Mesenchymal stem cell (in vitro differentiated cells and primary cell): ENCODE measurements at regions not wholly inside any gene's neighbourhood (a gene's known extent, or its start where the extent isn't known, plus 50 kb on each side); places are given as distances from the start of the nearest gene placed in this dataset.
A peak's percentile ranks its signal among the peaks of the same experiment; 100 is the strongest.
"Not testable (repeated sequence)": the region's sequence is repeated elsewhere in the genome, so short reads cannot be mapped to it uniquely, and the experiment has no call there.

ENCODE experiments used
- DNase-seq: peaks from one replicate; pipeline ENCODE4 v3.0.0-alpha.2; 2013
- H2AFZ ChIP-seq: one replicate; pipeline ENCODE4 v1.6.1; 2013; ENCODE audit warnings: low read depth, mild to moderate bottlenecking, control low read depth, inconsistent platforms, low read length, moderate library complexity
- H2AK5ac ChIP-seq: 2 replicates; pipeline ENCODE4 v1.6.1; 2013; ENCODE audit warnings: low read length, moderate library complexity, mild to moderate bottlenecking, inconsistent platforms; ENCODE audit not compliant: severe bottlenecking
- H2BK120ac ChIP-seq: one replicate; pipeline ENCODE4 v1.6.1; 2013; ENCODE audit warnings: low read depth, mild to moderate bottlenecking, inconsistent platforms, low read length, moderate library complexity
- H2BK12ac ChIP-seq, 2 experiments: one replicate each; pipeline ENCODE4 v1.6.1; 2013; ENCODE audit warnings: inconsistent platforms in 2 of 2, low read length in 2 of 2, mild to moderate bottlenecking in 2 of 2, moderate library complexity in 2 of 2, control low read depth in 1 of 2
- H2BK15ac ChIP-seq: one replicate; pipeline ENCODE4 v1.6.1; 2013; ENCODE audit warnings: mild to moderate bottlenecking, low read depth, inconsistent platforms; ENCODE audit not compliant: poor library complexity, severe bottlenecking
- H2BK5ac ChIP-seq: 2 replicates; pipeline ENCODE4 v1.6.1; 2013; ENCODE audit warnings: low read depth, mild to moderate bottlenecking, low read length, control low read depth, inconsistent platforms; ENCODE audit not compliant: poor library complexity, severe bottlenecking
- H3K14ac ChIP-seq, 2 experiments: one replicate each; pipeline ENCODE4 v1.6.1; 2013; ENCODE audit warnings: inconsistent platforms in 2 of 2, low read length in 2 of 2, control low read depth in 1 of 2, mild to moderate bottlenecking in 1 of 2, moderate library complexity in 1 of 2
- H3K18ac ChIP-seq, 2 experiments: one replicate each; pipeline ENCODE4 v1.6.1; 2013; ENCODE audit warnings: inconsistent platforms in 2 of 2, low read length in 2 of 2, control low read depth in 1 of 2, low read depth in 1 of 2, mild to moderate bottlenecking in 1 of 2
- H3K23ac ChIP-seq, 2 experiments: one replicate each; pipeline ENCODE4 v1.6.1; 2013; ENCODE audit warnings: inconsistent platforms in 2 of 2, low read length in 2 of 2, mild to moderate bottlenecking in 2 of 2, moderate library complexity in 2 of 2, control low read depth in 1 of 2
- H3K27ac ChIP-seq: 2 replicates; pipeline ENCODE4 v1.5.1; 2013; ENCODE audit warnings: mild to moderate bottlenecking, moderate library complexity, low read length, control low read depth, inconsistent platforms; ENCODE audit not compliant: poor library complexity, severe bottlenecking
- H3K27me3 ChIP-seq, 2 experiments: 2 replicates each; pipeline versions ENCODE4 v1.6.1 to v1.7.0; 2013; ENCODE audit warnings: low read length in 2 of 2, mild to moderate bottlenecking in 2 of 2, moderate library complexity in 2 of 2, control low read depth in 1 of 2, inconsistent platforms in 1 of 2; ENCODE audit not compliant: control insufficient read depth in 1 of 2, insufficient read depth in 1 of 2
- H3K36me3 ChIP-seq, 2 experiments: 2 replicates each; pipeline versions ENCODE4 v1.6.1 to v1.7.0; 2013; ENCODE audit warnings: low read length in 2 of 2, control low read depth in 1 of 2, inconsistent platforms in 1 of 2, low read depth in 1 of 2, mild to moderate bottlenecking in 1 of 2; ENCODE audit not compliant: insufficient read depth in 2 of 2, control insufficient read depth in 1 of 2
- H3K4ac ChIP-seq, 2 experiments: one replicate each; pipeline ENCODE4 v1.6.1; 2013; ENCODE audit warnings: inconsistent platforms in 2 of 2, low read length in 2 of 2, mild to moderate bottlenecking in 2 of 2, moderate library complexity in 2 of 2, control low read depth in 1 of 2, low read depth in 1 of 2
- H3K4me1 ChIP-seq: 2 replicates; pipeline ENCODE4 v1.6.1; 2013; ENCODE audit warnings: low read depth, low read length, control low read depth; ENCODE audit not compliant: control insufficient read depth, insufficient read depth
- H3K4me2 ChIP-seq: 2 replicates; pipeline ENCODE4 v1.6.1; 2013; ENCODE audit warnings: low read length, mild to moderate bottlenecking, inconsistent platforms; ENCODE audit not compliant: poor library complexity, severe bottlenecking
- H3K4me3 ChIP-seq, 2 experiments: 2 replicates each; pipeline versions ENCODE4 v1.5.1 to v1.7.0; 2013; ENCODE audit warnings: low read length in 2 of 2, mild to moderate bottlenecking in 2 of 2, control low read depth in 1 of 2, low read depth in 1 of 2; ENCODE audit not compliant: insufficient read depth in 1 of 2
- H3K79me1 ChIP-seq: replicated peaks from 2 replicates; pipeline ENCODE4 v1.6.1; 2013; ENCODE audit warnings: mild to moderate bottlenecking, control low read depth, low read length, inconsistent platforms; ENCODE audit not compliant: poor library complexity, severe bottlenecking
- H3K9ac ChIP-seq: 2 replicates; pipeline ENCODE4 v1.7.0; 2013; ENCODE audit warnings: mild to moderate bottlenecking, low read length, moderate library complexity
- H3K9me3 ChIP-seq: 2 replicates; pipeline ENCODE4 v1.7.0; 2013; ENCODE audit warnings: mild to moderate bottlenecking, low read length; ENCODE audit not compliant: control insufficient read depth
- H4K8ac ChIP-seq: one replicate; pipeline ENCODE4 v1.6.1; 2013; ENCODE audit warnings: inconsistent platforms, mild to moderate bottlenecking, low read length, moderate library complexity
- H4K91ac ChIP-seq: one replicate; pipeline ENCODE4 v1.6.1; 2013; ENCODE audit warnings: mild to moderate bottlenecking, low read length, inconsistent platforms
- WGBS: methylation state at CpG from one replicate; pipeline ENCODE4 v1.1.7; 2013; ENCODE audit warnings: mixed read lengths; 5-methylcytosine and 5-hydroxymethylcytosine counted together

DNA sequence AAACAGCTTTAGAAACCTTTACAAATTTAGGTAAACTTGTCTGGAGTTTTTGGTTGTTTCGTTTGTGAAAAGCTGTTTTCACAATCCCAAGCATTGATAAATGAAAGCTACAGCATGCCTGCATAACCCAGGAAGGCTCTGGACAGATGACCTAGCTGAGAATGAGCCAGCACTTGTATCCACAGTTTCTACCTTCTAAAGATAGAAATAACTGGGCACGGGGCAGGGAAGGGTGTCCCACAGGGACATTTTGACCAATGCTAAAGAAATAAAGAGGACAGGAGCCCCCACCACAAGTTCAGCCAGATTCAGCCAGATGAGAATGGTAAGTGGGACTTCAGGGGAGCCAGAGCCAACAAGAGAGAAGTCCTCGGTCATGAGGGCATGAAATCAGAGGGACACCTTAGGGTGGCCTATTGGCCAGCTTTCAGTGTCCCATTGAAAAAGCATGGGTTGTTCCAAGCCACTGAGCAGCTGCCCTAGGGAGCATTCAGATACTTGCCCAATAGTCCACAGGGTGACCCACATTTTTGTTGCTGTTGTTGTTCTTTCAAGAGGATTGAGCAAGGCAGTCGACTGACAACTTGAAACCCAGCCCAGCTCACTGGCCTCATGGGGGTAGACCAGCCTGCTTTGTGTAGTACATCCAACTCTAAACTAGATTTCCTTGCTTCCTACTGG, 140.3 kb upstream of the NUDT4 start:
- Histone ChIP-seq H2AK5ac (no peak overlapping the region), H3K14ac (no peak overlapping the region), H2BK12ac (no peak overlapping the region), H3K18ac (no peak overlapping the region), H2BK120ac (no peak overlapping the region), H2BK5ac (no peak overlapping the region), H4K91ac (no peak overlapping the region), H2AFZ (no peak overlapping the region), H3K36me3 (no peaks in the 10 kb centered on the region), H3K27ac (no peak overlapping the region), H3K4me1 (no peaks in the 10 kb centered on the region), H3K23ac (no peak overlapping the region), H4K8ac (no peak overlapping the region), H3K4ac (no peak overlapping the region), H3K4me3 (no peak overlapping the region), H2BK15ac (no peak overlapping the region), H3K79me1 (no peaks in the 10 kb centered on the region), H3K27me3 (no peaks in the 10 kb centered on the region), H3K9me3 (no peaks in the 10 kb centered on the region), H3K4me2 (no peak overlapping the region), H3K9ac (no peak overlapping the region)
- no peak for DNase-seq
- 90% methylated on average over 4 of the region's 4 CpGs for WGBS

DNA sequence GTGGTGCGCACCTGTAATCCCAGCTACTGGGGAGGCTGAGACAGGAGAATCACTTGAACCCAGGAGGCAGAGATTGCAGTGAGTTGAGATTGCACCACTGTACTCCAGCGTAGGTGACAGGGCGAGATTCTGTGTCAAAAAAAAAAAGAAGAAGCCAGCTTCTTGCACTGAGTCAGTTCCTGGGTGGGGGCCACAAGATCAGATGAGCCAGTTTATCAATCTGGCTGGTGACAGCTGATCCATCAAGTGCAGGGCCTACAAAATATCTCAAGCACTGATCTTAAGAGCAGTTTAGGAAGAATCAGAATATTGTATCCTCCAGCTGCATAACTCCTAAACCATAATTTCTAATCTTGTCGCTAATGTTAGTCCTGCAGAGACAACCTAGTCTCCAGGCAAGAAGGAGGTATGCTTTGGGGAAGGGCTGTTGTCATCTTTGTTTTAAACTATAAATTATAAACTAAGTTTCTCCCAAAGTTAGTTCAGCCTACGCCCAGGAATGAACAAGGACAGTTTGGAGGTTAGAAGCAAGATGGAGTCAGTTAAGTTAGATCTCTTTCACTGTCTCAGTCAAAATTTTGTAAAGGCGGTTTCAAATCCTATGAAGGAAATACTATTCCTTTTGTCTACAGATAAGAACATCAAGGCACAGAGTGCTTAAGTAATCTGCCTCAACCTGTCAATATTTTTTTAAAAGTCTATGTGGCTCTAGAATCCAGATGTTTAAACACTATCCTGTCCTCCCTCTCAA, 139.0 kb upstream of the NUDT4 start:
- not testable (repeated sequence) for H3K27me3 ChIP-seq, H2AFZ ChIP-seq, H4K91ac ChIP-seq, H2AK5ac ChIP-seq, H3K9me3 ChIP-seq, H4K8ac ChIP-seq, H3K14ac ChIP-seq, H3K4ac ChIP-seq, H2BK12ac ChIP-seq, H3K4me2 ChIP-seq, H3K9ac ChIP-seq, H3K23ac ChIP-seq, H3K4me1 ChIP-seq, H2BK15ac ChIP-seq, H3K4me3 ChIP-seq, DNase-seq, H2BK5ac ChIP-seq, H3K79me1 ChIP-seq, H2BK120ac ChIP-seq, H3K18ac ChIP-seq, H3K36me3 ChIP-seq, H3K27ac ChIP-seq
- WGBS = 92% methylated on average over 3 of the region's 6 CpGs

DNA sequence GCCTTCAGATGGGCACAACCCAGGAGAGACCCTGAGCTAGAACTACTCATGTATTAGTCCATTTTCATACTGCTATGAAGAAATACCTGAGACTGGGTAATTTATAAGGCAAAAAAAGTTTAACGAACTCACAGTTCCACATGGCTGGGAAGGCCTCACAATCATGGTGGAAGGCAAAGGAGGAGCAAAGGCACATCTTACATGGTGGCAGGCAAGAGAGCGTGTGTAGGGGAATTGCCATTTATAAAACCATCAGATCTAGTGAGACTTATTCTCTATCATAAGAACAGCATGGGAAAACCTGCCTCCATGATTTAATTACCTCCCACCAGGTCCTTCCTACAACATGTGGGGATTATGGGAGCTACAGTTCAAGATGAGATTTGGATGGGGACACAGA, 137.9 kb upstream of the NUDT4 start:
- H3K4me1 ChIP-seq, H3K23ac ChIP-seq, H3K4ac ChIP-seq, H3K9ac ChIP-seq, H4K8ac ChIP-seq, H3K4me3 ChIP-seq, H3K9me3 ChIP-seq, H3K27me3 ChIP-seq, H3K4me2 ChIP-seq, H3K14ac ChIP-seq, H2BK120ac ChIP-seq, H2BK15ac ChIP-seq, H3K27ac ChIP-seq, H3K79me1 ChIP-seq, H2AK5ac ChIP-seq, H3K18ac ChIP-seq, H2BK5ac ChIP-seq, H2AFZ ChIP-seq, H4K91ac ChIP-seq, H3K36me3 ChIP-seq, H2BK12ac ChIP-seq, DNase-seq: not testable (repeated sequence)
- 78% methylated on average over 2 of the region's 2 CpGs for WGBS

DNA sequence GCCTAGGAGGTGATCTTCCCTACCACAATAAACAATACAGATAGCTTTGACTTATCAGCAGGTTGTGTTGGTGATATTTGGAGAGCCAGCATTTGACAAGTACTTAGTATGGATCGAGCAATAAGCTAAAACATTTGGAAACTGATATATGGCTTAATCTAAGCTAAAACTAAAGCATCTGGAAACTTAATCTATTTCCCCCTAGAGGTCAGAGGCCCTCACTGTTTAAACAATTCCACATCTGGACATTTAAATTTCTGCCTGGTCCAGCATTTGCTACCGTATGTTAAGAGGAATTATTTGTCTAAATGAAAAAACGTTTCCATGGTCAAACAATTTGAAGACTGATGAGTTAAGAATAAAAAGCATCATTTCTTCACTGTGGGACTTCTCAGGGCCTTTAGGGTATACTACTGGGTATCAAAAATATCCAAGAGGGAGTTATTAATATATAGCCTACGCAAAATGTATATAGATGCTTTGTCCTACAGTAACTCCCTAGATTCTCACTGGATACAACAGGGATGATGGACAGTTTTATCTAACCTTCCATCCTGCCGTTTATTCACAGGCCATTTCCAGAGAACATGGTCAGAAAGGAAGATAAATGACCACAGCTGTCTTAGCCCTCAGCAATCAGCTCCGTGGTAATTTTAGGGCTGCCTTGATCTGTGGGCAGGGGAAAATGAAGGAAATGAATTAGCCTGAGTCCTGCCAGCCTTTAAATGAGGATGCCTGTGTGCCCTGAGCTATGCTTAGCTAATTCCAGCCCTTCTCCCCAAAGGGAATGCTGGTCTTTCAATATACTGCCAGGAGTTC, 135.4 kb upstream of the NUDT4 start:
- Histone ChIP-seq H2BK12ac (peak overlapping the region; percentile 75 to 80), H3K4me3 (no peak overlapping the region), H2BK120ac (peak overlapping the region; percentile 51), H3K4me1 (no peaks in the 10 kb centered on the region), H2BK5ac (no peak overlapping the region), H3K9me3 (no peaks in the 10 kb centered on the region), H4K8ac (no peak overlapping the region), H3K27me3 (no peaks in the 10 kb centered on the region), H2BK15ac (no peak overlapping the region), H3K27ac (no peak overlapping the region), H3K9ac (no peak overlapping the region), H4K91ac (no peak overlapping the region), H3K36me3 (no peaks in the 10 kb centered on the region), H2AFZ (no peak overlapping the region), H3K4ac (peak overlapping the region; percentile 89 to 94), H3K14ac (no peak overlapping the region), H3K23ac (no peak overlapping the region), H3K79me1 (no peaks in the 10 kb centered on the region), H2AK5ac (no peak overlapping the region), H3K4me2 (no peak overlapping the region), H3K18ac (peak overlapping the region; percentile 58 to 84)
- DNase-seq = no peak
- WGBS = 39% methylated on average over 4 of the region's 6 CpGs
